ENCODE measurements at regions not wholly inside any gene's neighbourhood (a gene's known extent, or its start where the extent isn't known, plus 50 kb on each side); places are given as distances from the start of the nearest gene placed in this dataset.

GRCh38 chr4:53764761-53765490, 173.6 kb upstream of the LNX1 start:
- TF ChIP-seq SPI1 (IDR thresholded peaks at IDR 0.05; ENCODE audit: low read depth, low read length) = no peak
- TF ChIP-seq POLR2AphosphoS5 (IDR thresholded peaks at IDR 0.05; ENCODE audit: low read depth, low read length) = no peak
- no peak for TF ChIP-seq TAF1 (IDR thresholded peaks at IDR 0.05; ENCODE audit: low read depth, low read length)
- TF ChIP-seq PAX5 (IDR thresholded peaks at IDR 0.05; ENCODE audit: insufficient read depth, low read length, severe bottlenecking) = no peak
- no peak for TF ChIP-seq POLR2A (IDR thresholded peaks at IDR 0.05; ENCODE audit: low read depth, low read length)
